ENCODE measurements at regions not wholly inside any gene's neighbourhood (a gene's known extent, or its start where the extent isn't known, plus 50 kb on each side); places are given as distances from the start of the nearest gene placed in this dataset.
"Not testable (repeated sequence)": the region's sequence is repeated elsewhere in the genome, so short reads cannot be mapped to it uniquely, and the experiment has no call there.

DNA sequence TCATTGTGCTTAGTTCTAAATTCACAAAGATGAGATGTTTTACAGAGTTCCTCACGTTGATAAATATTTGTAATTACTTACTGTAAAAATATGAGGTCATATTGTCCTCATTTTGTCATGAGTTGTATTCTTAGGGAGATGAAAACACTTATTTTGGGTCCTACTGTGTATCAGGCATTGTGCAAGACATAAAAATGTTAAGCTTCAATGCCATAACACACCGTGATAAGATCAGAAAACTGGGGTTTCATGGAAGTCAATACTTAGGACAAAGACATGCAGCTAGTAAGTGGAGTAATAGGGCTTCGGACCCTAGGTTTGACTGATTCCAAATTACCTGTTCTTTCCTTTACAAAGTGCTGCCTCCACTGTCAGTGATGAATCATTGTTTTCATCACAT is 720.7 kb upstream of the ZP4 start:
- no peaks in the 10 kb centered on the region for H3K36me3 ChIP-seq
- no peak for DNase-seq
- H3K9me3 ChIP-seq = no peaks in the 10 kb centered on the region
- H3K4me3 ChIP-seq = no peak overlapping the region
- H3K27ac ChIP-seq = no peak overlapping the region
- TF ChIP-seq, protein P1, sequence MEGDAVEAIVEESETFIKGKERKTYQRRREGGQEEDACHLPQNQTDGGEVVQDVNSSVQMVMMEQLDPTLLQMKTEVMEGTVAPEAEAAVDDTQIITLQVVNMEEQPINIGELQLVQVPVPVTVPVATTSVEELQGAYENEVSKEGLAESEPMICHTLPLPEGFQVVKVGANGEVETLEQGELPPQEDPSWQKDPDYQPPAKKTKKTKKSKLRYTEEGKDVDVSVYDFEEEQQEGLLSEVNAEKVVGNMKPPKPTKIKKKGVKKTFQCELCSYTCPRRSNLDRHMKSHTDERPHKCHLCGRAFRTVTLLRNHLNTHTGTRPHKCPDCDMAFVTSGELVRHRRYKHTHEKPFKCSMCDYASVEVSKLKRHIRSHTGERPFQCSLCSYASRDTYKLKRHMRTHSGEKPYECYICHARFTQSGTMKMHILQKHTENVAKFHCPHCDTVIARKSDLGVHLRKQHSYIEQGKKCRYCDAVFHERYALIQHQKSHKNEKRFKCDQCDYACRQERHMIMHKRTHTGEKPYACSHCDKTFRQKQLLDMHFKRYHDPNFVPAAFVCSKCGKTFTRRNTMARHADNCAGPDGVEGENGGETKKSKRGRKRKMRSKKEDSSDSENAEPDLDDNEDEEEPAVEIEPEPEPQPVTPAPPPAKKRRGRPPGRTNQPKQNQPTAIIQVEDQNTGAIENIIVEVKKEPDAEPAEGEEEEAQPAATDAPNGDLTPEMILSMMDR (IDR thresholded peaks at IDR 0.05) = no peak
- no peaks in the 10 kb centered on the region for H3K4me1 ChIP-seq
- intact Hi-C loops (cut with DNase I) = no loop called here
- H3K27me3 ChIP-seq = no peaks in the 10 kb centered on the region
- no peak overlapping the region for H3K9ac ChIP-seq (ENCODE audit: low read depth in 2 of 2, low read length in 2 of 2)

DNA sequence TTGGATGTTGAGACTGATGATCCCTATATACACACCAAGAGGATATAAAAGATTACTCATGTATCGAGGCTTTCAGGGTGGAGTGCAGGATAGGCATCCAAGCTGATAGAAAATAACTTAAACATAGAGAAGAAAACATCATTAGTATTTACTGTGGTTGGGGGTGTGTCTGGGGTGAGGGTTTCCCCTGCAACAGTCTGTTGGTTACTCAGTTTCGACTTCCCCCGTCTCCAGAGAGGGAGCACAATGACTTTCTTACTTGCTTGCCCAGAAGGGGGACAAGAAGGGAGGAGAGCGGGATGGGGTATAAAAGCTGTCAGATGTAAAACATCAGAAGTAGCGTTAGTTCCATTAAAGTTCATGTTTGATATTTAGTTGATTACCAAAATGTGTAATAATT is 717.4 kb upstream of the ZP4 start:
- Histone ChIP-seq H3K9ac (ENCODE audit: low read depth in 2 of 2, low read length in 2 of 2) (no peak overlapping the region), H3K27ac (no peak overlapping the region), H3K36me3 (no peaks in the 10 kb centered on the region), H3K9me3 (no peaks in the 10 kb centered on the region), H3K27me3 (no peaks in the 10 kb centered on the region), H3K4me1 (no peaks in the 10 kb centered on the region), H3K4me3 (no peak overlapping the region)
- intact Hi-C loops (cut with DNase I) = no loop called here
- TF ChIP-seq, protein P1 (IDR thresholded peaks at IDR 0.05) = no peak
- no peak for DNase-seq

DNA sequence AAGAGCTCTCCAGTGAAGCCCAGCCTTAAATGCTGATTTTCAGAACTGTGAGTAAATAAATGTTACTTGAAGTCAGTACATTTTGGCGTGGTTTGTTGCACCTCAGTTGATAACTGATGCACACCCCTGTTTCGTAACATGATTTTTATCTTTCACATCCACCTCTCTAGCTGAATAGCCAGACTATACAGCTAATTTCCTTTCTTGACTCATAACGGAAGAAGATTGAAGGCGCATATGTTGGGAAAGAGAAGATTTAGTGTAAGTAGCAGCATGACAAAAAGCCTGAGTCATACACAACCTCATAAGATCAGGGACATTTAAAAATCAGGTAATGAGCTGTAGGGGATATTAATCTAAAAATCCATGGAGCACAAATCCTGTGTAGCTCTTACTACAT is 716.2 kb upstream of the ZP4 start:
- Histone ChIP-seq H3K27ac (no peak overlapping the region), H3K36me3 (no peaks in the 10 kb centered on the region), H3K9ac (ENCODE audit: low read depth in 2 of 2, low read length in 2 of 2) (no peak overlapping the region), H3K27me3 (no peaks in the 10 kb centered on the region), H3K9me3 (no peaks in the 10 kb centered on the region), H3K4me3 (no peak overlapping the region), H3K4me1 (no peaks in the 10 kb centered on the region)
- intact Hi-C loops (cut with DNase I) = no loop called here
- no peak for DNase-seq
- TF ChIP-seq, protein P1 (IDR thresholded peaks at IDR 0.05) = no peak

DNA sequence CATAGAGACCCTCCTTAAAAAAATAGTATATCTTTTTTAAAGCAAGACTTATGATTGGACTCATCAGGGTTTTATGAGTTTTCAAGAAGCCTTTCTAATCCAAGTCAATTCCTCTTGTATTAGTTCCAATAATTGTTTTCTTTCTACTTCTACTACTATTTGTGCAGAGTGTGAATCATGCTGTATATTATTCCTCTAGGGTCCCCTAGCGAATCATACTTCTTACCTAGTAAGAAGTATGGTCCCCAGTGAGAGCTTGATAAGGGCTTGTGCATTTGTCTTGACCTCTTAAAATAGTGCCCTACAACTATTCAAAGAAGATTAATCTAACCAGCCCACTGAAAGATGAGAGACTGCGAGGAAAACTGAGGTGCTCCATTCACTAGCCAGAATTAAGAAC is 715.7 kb upstream of the ZP4 start:
- Histone ChIP-seq H3K36me3 (no peaks in the 10 kb centered on the region), H3K4me1 (no peaks in the 10 kb centered on the region), H3K27me3 (no peaks in the 10 kb centered on the region), H3K27ac (no peak overlapping the region), H3K9me3 (no peaks in the 10 kb centered on the region), H3K9ac (ENCODE audit: low read depth in 2 of 2, low read length in 2 of 2) (no peak overlapping the region), H3K4me3 (no peak overlapping the region)
- TF ChIP-seq, protein P1 (IDR thresholded peaks at IDR 0.05) = no peak
- no peak for DNase-seq
- intact Hi-C loops (cut with DNase I) = no loop called here

DNA sequence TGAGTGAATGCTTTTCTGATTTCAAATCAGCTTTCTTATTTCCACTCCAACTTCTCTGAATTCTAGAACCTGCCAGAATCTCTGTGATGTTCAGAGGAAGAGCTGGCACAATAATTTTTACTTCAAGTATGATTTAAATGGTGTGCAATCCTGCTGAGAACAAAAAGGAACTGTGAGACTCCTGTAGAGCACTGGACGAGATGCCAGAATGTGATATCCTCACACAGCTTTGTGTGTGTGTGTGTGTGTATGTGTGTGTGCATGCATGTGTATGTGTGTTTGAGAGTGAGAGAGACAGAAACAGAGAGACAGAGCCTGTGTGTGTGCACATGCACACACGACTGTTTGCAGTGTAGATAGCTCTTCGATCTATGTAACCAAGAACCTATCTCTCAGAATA is 713.6 kb upstream of the ZP4 start:
- H3K9me3 ChIP-seq = no peaks in the 10 kb centered on the region
- H3K9ac ChIP-seq (ENCODE audit: low read depth in 2 of 2, low read length in 2 of 2) = no peak overlapping the region
- no peaks in the 10 kb centered on the region for H3K4me1 ChIP-seq
- no peak overlapping the region for H3K4me3 ChIP-seq
- TF ChIP-seq, protein P1 (IDR thresholded peaks at IDR 0.05) = no peak
- no peak for DNase-seq
- no peaks in the 10 kb centered on the region for H3K27me3 ChIP-seq
- H3K27ac ChIP-seq = no peak overlapping the region
- H3K36me3 ChIP-seq = no peaks in the 10 kb centered on the region
- intact Hi-C loops (cut with DNase I) = no loop called here

DNA sequence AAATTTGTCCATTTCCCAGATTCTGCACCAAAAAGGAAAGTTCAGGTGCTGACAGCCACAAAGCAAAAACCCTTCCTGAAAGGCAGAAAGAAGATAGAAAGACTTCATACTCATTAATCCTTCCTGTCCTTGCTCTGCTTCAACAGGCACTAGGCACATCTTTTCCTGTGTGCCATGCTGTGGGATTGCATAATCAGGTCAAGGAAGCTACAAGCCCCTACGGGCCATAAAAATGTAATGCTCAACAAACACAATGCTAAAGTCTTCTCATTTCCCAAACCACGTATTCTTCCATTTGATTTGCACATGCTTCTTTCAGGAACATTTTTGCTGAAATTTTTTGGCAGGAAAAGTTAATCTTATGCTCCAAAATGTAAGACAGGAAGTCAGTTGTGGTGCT is 710.9 kb upstream of the ZP4 start:
- DNase-seq; H3K27me3 ChIP-seq; intact Hi-C loops (cut with DNase I); H3K36me3 ChIP-seq; H3K27ac ChIP-seq; H3K9me3 ChIP-seq; H3K4me1 ChIP-seq; H3K4me3 ChIP-seq; H3K9ac ChIP-seq (ENCODE audit: low read depth in 2 of 2, low read length in 2 of 2): not testable (repeated sequence)

All from colonic mucosa (tissue), 4 donors.